Esophagus squamous epithelium (tissue), 4 donors: ENCODE measurements at regions not wholly inside any gene's neighbourhood (a gene's known extent, or its start where the extent isn't known, plus 50 kb on each side); places are given as distances from the start of the nearest gene placed in this dataset.

Experiments
- CTCF ChIP-seq, 6 experiments: fragments of 450-650 bp in 4 of 6; fragments of 200-600 bp in 2 of 6; sonication (generic) in 2 of 6; IDR thresholded peaks; one replicate each; pipeline ENCODE4 v1.5.1; 2016 to 2019; ENCODE audit warnings: antibody characterized with exemption in 6 of 6, mild to moderate bottlenecking in 4 of 6, moderate library complexity in 4 of 6
- POLR2A ChIP-seq, 4 donors: fragments of 450-650 bp; IDR thresholded peaks; one replicate each; pipeline ENCODE4 v1.6.1; 2017; ENCODE audit warnings: antibody characterized with exemption in 4 of 4, mild to moderate bottlenecking in 4 of 4, moderate library complexity in 3 of 4

- TF ChIP-seq CTCF (IDR thresholded peaks at IDR 0.05) (no peak), POLR2A (IDR thresholded peaks at IDR 0.05) (no peak)
These were observed 199.7 kb upstream of the STARD13 start for GRCh38 chr13:33485247-33485646.
